Heart left ventricle (tissue), 13 donors: ENCODE measurements at regions not wholly inside any gene's neighbourhood (a gene's known extent, or its start where the extent isn't known, plus 50 kb on each side); places are given as distances from the start of the nearest gene placed in this dataset.

Experiments used
- POLR2A ChIP-seq, 2 donors: fragments of 450-650 bp; IDR thresholded peaks; one replicate each; pipeline ENCODE4 v1.6.1; 2017; ENCODE audit warnings: antibody characterized with exemption in 2 of 2, mild to moderate bottlenecking in 2 of 2, moderate library complexity in 2 of 2
- TF ChIP-seq, protein P1 (sequence below), 12 donors: fragments of 200-600 bp; sonication (generic) in 4 of 12; IDR thresholded peaks; one replicate each; pipeline versions ENCODE4 v1.5.0 to v1.8.0; 2018 to 2022; ENCODE audit warnings: antibody characterized with exemption in 12 of 12, mild to moderate bottlenecking in 5 of 12
- donor health status: ischemic (EF 13 %, LVEDD 7.1; RV severe dilation, severe dysfunction).
- donor health status: DM: no; HTN: yes; CAD: no.
- donor health status: DM: no; HTN: no; CAD: no.
- donor health status: ischemic (EF 25% LVEDD 6.9; RV normal size, moderate dysfunction).
- donor health status: ischemic (EF 25% LVEDD 5.7; RV mildly dilated, moderate dysfunction).
- donor health status: ischemic (EF 35%, LVEDD 5.7; RV mildly dilated, moderate dysfunction).
- donor health status: nonischemic (EF 11% LVEDD 7.7; RV severe dilation, severe dysfunction).
- donor health status: DM: yes; HTN: yes; CAD: no.
- donor health status: PGD.
- donor health status: ischemic (EF 29% LVEDD 5.4; RV normal size, mild dysfunction).
- donor health status: nonischemic (EF 23%, LVEDD 6.1; RV moderate dilation, normal function).

DNA sequence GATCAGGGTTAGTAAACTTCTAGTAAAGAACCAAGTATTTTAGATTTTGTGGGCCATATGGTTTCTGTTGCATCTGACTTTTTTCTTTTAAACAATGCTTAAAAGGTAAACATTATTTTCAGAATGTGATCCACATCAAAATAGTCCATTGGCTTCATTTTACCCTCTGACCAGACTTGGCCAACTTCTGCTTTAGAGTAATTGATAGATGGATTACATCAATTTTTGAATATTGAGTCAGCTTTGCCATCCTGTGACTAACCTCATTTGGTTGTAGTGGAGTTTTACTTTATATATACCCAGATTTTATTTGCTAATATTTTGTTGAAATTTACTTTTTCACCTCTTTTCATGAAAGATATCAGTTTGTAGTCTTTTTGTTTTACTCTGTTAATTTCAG is 559.8 kb downstream of the TLL1 start:
- no peak for TF ChIP-seq POLR2A (IDR thresholded peaks at IDR 0.05)
- TF ChIP-seq, protein P1, sequence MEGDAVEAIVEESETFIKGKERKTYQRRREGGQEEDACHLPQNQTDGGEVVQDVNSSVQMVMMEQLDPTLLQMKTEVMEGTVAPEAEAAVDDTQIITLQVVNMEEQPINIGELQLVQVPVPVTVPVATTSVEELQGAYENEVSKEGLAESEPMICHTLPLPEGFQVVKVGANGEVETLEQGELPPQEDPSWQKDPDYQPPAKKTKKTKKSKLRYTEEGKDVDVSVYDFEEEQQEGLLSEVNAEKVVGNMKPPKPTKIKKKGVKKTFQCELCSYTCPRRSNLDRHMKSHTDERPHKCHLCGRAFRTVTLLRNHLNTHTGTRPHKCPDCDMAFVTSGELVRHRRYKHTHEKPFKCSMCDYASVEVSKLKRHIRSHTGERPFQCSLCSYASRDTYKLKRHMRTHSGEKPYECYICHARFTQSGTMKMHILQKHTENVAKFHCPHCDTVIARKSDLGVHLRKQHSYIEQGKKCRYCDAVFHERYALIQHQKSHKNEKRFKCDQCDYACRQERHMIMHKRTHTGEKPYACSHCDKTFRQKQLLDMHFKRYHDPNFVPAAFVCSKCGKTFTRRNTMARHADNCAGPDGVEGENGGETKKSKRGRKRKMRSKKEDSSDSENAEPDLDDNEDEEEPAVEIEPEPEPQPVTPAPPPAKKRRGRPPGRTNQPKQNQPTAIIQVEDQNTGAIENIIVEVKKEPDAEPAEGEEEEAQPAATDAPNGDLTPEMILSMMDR (IDR thresholded peaks at IDR 0.05), result no peak
